HepG2 (cell line): ENCODE measurements at regions not wholly inside any gene's neighbourhood (a gene's known extent, or its start where the extent isn't known, plus 50 kb on each side); places are given as distances from the start of the nearest gene placed in this dataset.

ENCODE experiments used
- ATAC-seq: fragments of 200-7000 bp; cut with Tn5 transposase; 3 replicates; pipeline ENCODE4 v1.9.1; 2020; ENCODE audit warnings: mild to moderate bottlenecking, moderate library complexity
- BruUV-seq: library from RNA; stranded (reverse); fragments of 400-500 nt; replicated peaks from 2 replicates; lab custom pipeline; 2021; lab: Mats Ljungman, UMichigan
- CTCF ChIA-PET: fragments of 300-600 bp; formaldehyde crosslinking; extraction: SDS; loops from one replicate; lab custom pipeline; 2021; ENCODE audit warnings: low total read pairs, inconsistent platforms, low intra/inter-chr PET ratio; lab: Yijun Ruan, JAX
- POLR2A ChIA-PET: fragments of 350-600 bp; sonication (Branson Sonifier 250); formaldehyde crosslinking; loops from one replicate; lab custom pipeline; 2020; ENCODE audit warnings: antibody characterized with exemption, inconsistent platforms; lab: Yijun Ruan, JAX
- DNase-seq: peaks from one replicate; pipeline ENCODE4 v3.0.0-alpha.2; 2015; ENCODE audit warnings: low spot score
- FAIRE-seq: peaks from 3 replicates; lab custom pipeline; 2011; peaks lifted over from hg19 to GRCh38; lab: Jason Lieb, UNC
- H2AFZ ChIP-seq: one replicate; pipeline ENCODE4 v1.6.1; 2011; ENCODE audit warnings: low read length, inconsistent platforms
- H3K27ac ChIP-seq: fragments of 300-600 bp; 3 replicates; pipeline ENCODE4 v1.8.0; 2011; ENCODE audit warnings: mixed run types, mild to moderate bottlenecking, mixed read lengths, low read length, inconsistent platforms; ENCODE audit not compliant: insufficient read depth; ENCODE audit errors: extremely low read length
- H3K27me3 ChIP-seq, 2 experiments: fragments of 200-600 bp in 1 of 2; 2 replicates in 1 of 2; 3 replicates in 1 of 2; pipeline versions ENCODE4 v1.6.0 to v1.8.0; 2011; ENCODE audit warnings: low read length in 2 of 2, mild to moderate bottlenecking in 2 of 2, moderate library complexity in 2 of 2, inconsistent platforms in 1 of 2; ENCODE audit not compliant: insufficient read depth in 2 of 2, control insufficient read depth in 1 of 2
- H3K36me3 ChIP-seq, 2 experiments: fragments of 200-600 bp in 1 of 2; replicated peaks in 1 of 2; 2 replicates in 1 of 2; 3 replicates in 1 of 2; pipeline versions ENCODE4 v1.5.1 to v1.8.0; 2011; ENCODE audit warnings: low read length in 2 of 2, inconsistent platforms in 1 of 2; ENCODE audit not compliant: insufficient read depth in 2 of 2, control insufficient read depth in 1 of 2
- H3K4me1 ChIP-seq: 2 replicates; pipeline ENCODE4 v1.5.1; 2012; ENCODE audit warnings: low read length, inconsistent platforms; ENCODE audit not compliant: insufficient read depth
- H3K4me2 ChIP-seq: 2 replicates; pipeline ENCODE4 v1.6.0; 2011; ENCODE audit warnings: low read depth, low read length, inconsistent platforms
- H3K4me3 ChIP-seq, 3 experiments: fragments of 200-600 bp in 1 of 3; sonication (generic), shearing (Covaris generic) in 1 of 3; replicated peaks in 1 of 3; 2 replicates each; pipeline ENCODE4 v1.5.1; 2011 to 2016; ENCODE audit warnings: low read length in 3 of 3, inconsistent platforms in 2 of 3, low read depth in 2 of 3, mild to moderate bottlenecking in 2 of 3, control low read depth in 1 of 3, mixed read lengths in 1 of 3; ENCODE audit not compliant: insufficient read depth in 1 of 3
- H3K79me2 ChIP-seq: one replicate; pipeline ENCODE4 v1.6.1; 2011; ENCODE audit warnings: low read length, inconsistent platforms; ENCODE audit not compliant: insufficient read depth
- H3K9ac ChIP-seq: 2 replicates; pipeline ENCODE4 v1.6.0; 2011; ENCODE audit warnings: mild to moderate bottlenecking, low read depth, low read length, inconsistent platforms; ENCODE audit not compliant: insufficient read depth
- H3K9me3 ChIP-seq: 2 replicates; pipeline ENCODE4 v1.5.1; 2012; ENCODE audit warnings: mild to moderate bottlenecking, low read length
- H4K20me1 ChIP-seq: 2 replicates; pipeline ENCODE4 v1.6.0; 2011; ENCODE audit warnings: inconsistent platforms, mild to moderate bottlenecking, low read length, moderate library complexity; ENCODE audit not compliant: insufficient read depth
- CCAR2 ChIP-seq: fragments of 200-400 bp; formaldehyde crosslinking; optimal IDR thresholded peaks from 2 replicates; pipeline ENCODE3; 2018; ENCODE audit warnings: low read depth, mild to moderate bottlenecking, low read length, moderate library complexity
- GTF3A ChIP-seq: sonication (generic); formaldehyde crosslinking; conservative IDR thresholded peaks from 2 replicates; pipeline ENCODE4 v1.4.0; 2020; ENCODE audit warnings: mild to moderate bottlenecking, missing genetic modification reagents
- MAFF ChIP-seq: IDR thresholded peaks from 2 replicates; pipeline ENCODE4 v1.6.1; 2011; ENCODE audit warnings: low read depth, low read length, improper control_type of control experiment
- MEIS1 ChIP-seq: sonication (generic); formaldehyde crosslinking; IDR thresholded peaks from 2 replicates; pipeline ENCODE4 v1.9.0; 2021; ENCODE audit warnings: mild to moderate bottlenecking, missing genetic modification reagents, moderate library complexity, borderline replicate concordance
- MTF2 ChIP-seq: sonication (generic); formaldehyde crosslinking; IDR thresholded peaks from 2 replicates; pipeline ENCODE4 v1.5.0; 2020; ENCODE audit warnings: missing genetic modification reagents, borderline replicate concordance
- SALL1 ChIP-seq: sonication (generic); formaldehyde crosslinking; IDR thresholded peaks from 2 replicates; pipeline ENCODE4 v1.8.0; 2022; ENCODE audit warnings: mild to moderate bottlenecking, missing genetic modification reagents
- ZFP1 ChIP-seq: IDR thresholded peaks from 2 replicates; pipeline ENCODE4 v1.6.1; 2016
- ZKSCAN8 ChIP-seq: IDR thresholded peaks from 2 replicates; pipeline ENCODE4 v1.6.1; 2016; ENCODE audit warnings: borderline replicate concordance, missing genetic modification reagents, missing compliant biosample characterization
- ZNF101 ChIP-seq: sonication (generic); formaldehyde crosslinking; IDR thresholded peaks from 2 replicates; pipeline ENCODE4 v1.4.0; 2020; ENCODE audit warnings: mild to moderate bottlenecking, low read depth, missing genetic modification reagents, borderline replicate concordance
- ZNF543 ChIP-seq: sonication (generic); formaldehyde crosslinking; IDR thresholded peaks from 2 replicates; pipeline ENCODE4 v1.4.0; 2020; ENCODE audit warnings: mild to moderate bottlenecking, missing genetic modification reagents
- ZNF788 ChIP-seq: sonication (generic); formaldehyde crosslinking; IDR thresholded peaks from 2 replicates; pipeline ENCODE4 v1.5.0; 2020; ENCODE audit warnings: mild to moderate bottlenecking, missing genetic modification reagents, borderline replicate concordance
- WGBS: methylation state at CpG from one replicate; pipeline ENCODE4 v1.1.6; 2017; ENCODE audit warnings: low lambda C conversion rate; 5-methylcytosine and 5-hydroxymethylcytosine counted together
- in situ Hi-C: cut with HindIII; loops from 2 replicates; pipeline ENCODE4 v1.10.0; 2017; ENCODE audit warnings: low pct_unique_long_range_greater_than_20kb; ENCODE audit not compliant: extremely low pct_ligation_motif_present
- intact Hi-C: fragments of 100-400 bp; cut with micrococcal nuclease; formaldehyde crosslinking; loops from one replicate; pipeline ENCODE4 v1.10.0; 2022; ENCODE audit not compliant: unreplicated experiment
- TF ChIP-seq, protein P1 (sequence below): sonication (generic); IDR thresholded peaks from 2 replicates; pipeline ENCODE4 v1.6.1; 2016; ENCODE audit warnings: low read depth, borderline replicate concordance

DNA sequence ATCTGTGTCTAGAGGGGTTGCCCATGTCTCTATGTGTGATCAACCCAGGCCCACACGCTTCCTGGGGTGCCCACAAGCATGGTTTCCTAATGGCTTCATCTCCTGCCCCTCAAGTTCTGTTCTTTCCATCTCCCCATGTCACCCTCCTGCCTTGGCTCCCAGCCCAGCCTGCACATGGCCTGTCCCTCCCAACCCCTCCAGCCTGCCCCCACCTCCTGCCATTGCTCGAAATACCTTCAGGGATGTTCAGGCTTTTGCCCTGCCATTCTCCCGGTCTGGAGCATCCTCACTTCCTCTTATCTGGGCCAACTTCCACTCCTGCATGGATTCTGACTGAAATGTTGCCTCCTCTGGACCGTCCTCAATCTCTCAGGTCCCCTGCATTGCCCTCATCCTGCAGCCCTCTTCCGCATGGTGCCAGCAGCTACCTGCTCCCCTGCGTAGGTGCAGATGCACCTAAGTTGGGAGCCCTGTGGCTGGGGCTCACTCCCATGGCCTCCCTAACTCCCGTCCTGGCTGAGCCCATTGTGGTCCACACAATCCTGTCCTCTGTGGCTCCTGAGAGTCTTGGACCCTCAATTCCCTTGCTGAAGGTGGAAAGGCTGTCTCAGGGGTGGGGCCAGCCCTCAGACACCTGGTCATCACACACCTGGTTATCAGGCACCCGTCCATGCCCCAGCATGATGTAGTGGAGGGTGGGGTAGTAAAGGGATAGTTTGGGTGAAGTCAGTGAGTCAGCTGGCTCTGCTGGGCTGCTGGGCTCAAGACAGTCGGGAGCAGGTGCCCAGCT lies 152.1 kb downstream of the URI1 start:
- BruUV-seq, result no TSS peak
- in situ Hi-C loops, result no loop called here

DNA sequence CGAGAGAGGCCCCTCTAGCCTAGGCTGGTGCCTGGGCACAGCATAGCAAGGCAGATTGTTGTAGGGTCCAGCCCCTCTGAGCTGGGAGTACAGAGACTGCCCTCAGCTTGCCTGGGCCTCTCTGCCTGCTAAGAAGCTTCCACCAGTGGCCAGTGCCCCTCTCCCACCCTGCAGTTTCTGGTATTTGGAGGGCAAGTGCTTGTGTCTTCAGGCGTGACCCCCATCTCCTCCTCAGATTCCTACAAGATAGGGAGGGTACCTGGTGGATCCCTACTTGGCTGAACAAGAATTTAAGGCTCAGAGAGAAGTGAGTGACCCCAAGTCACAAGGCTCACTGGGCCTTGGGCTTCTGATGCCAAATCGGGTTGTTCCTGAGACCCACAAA lies 152.7 kb downstream of the URI1 start:
- no peak overlapping the region for H3K4me2 ChIP-seq
- H3K9ac ChIP-seq, result no peak overlapping the region
- H3K79me2 ChIP-seq, result no peaks in the 10 kb centered on the region
- no peak for DNase-seq
- H2AFZ ChIP-seq, result no peak overlapping the region
- BruUV-seq, result no TSS peak
- no peak for ATAC-seq
- no peaks in the 10 kb centered on the region for H4K20me1 ChIP-seq
- intact Hi-C loops, result no loop called here
- no peak overlapping the region for H3K27ac ChIP-seq
- WGBS, result 0% methylated on average over 1 of the region's 3 CpGs
- POLR2A ChIA-PET, result no interaction called here
- no peak for FAIRE-seq
- no peak overlapping the region for H3K4me3 ChIP-seq
- no peaks in the 10 kb centered on the region for H3K36me3 ChIP-seq
- peaks cover 2 to 6% of the 10 kb centered on the region in 2 experiments; a peak in 3 of 5 replicates for H3K27me3 ChIP-seq
- no peaks in the 10 kb centered on the region for H3K9me3 ChIP-seq
- TF ChIP-seq, protein P1, sequence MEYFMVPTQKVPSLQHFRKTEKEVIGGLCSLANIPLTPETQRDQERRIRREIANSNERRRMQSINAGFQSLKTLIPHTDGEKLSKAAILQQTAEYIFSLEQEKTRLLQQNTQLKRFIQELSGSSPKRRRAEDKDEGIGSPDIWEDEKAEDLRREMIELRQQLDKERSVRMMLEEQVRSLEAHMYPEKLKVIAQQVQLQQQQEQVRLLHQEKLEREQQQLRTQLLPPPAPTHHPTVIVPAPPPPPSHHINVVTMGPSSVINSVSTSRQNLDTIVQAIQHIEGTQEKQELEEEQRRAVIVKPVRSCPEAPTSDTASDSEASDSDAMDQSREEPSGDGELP, result no peak
- TF ChIP-seq SALL1, result no peak
- TF ChIP-seq MAFF, result no peak
- no peak for TF ChIP-seq ZNF543 (CRISPR knock-in tag)
- TF ChIP-seq, all 625 proteins: peak for 0
- CTCF ChIA-PET, result no interaction called here
- in situ Hi-C loops, result no loop called here
- no peaks in the 10 kb centered on the region for H3K4me1 ChIP-seq

More for the DNA sequence above, 152.1 kb downstream of the URI1 start:
- no peaks in the 10 kb centered on the region for H3K36me3 ChIP-seq
- ChIA-PET CTCF (interaction anchor here (0.5 kb wide), 1 partner anchor 12 kb away, joined by 3 read pairs; no protein-coding TSS in a partner anchor), POLR2A (no interaction called here)
- no peak overlapping the region for H2AFZ ChIP-seq
- H3K79me2 ChIP-seq, result no peaks in the 10 kb centered on the region
- no peak overlapping the region for H3K9ac ChIP-seq
- no peak for TF ChIP-seq GTF3A
- TF ChIP-seq ZNF101 (CRISPR knock-in tag), result no peak
- no peak for TF ChIP-seq ZNF788 (CRISPR knock-in tag)
- TF ChIP-seq MEIS1 (CRISPR knock-in tag), result no peak
- no peak for TF ChIP-seq CCAR2
- no peak for TF ChIP-seq MTF2
- TF ChIP-seq ZFP1 (CRISPR knock-in tag), result no peak
- TF ChIP-seq ZKSCAN8 (CRISPR knock-in tag), result no peak
- ATAC-seq (no peak), FAIRE-seq (no peak), DNase-seq (no peak)
- no peaks in the 10 kb centered on the region for H3K9me3 ChIP-seq
- H3K4me3 ChIP-seq, result no peak overlapping the region
- no peaks in the 10 kb centered on the region for H4K20me1 ChIP-seq
- no peak overlapping the region for H3K27ac ChIP-seq
- WGBS, result 10% methylated on average over 6 of the region's 9 CpGs
- H3K4me1 ChIP-seq, result no peaks in the 10 kb centered on the region
- peaks cover 6 to 8% of the 10 kb centered on the region in 2 experiments; a peak in 4 of 5 replicates for H3K27me3 ChIP-seq
- intact Hi-C loops, result no loop called here
- no peak overlapping the region for H3K4me2 ChIP-seq
